ENCODE measurements at regions not wholly inside any gene's neighbourhood (a gene's known extent, or its start where the extent isn't known, plus 50 kb on each side); places are given as distances from the start of the nearest gene placed in this dataset.

DNA sequence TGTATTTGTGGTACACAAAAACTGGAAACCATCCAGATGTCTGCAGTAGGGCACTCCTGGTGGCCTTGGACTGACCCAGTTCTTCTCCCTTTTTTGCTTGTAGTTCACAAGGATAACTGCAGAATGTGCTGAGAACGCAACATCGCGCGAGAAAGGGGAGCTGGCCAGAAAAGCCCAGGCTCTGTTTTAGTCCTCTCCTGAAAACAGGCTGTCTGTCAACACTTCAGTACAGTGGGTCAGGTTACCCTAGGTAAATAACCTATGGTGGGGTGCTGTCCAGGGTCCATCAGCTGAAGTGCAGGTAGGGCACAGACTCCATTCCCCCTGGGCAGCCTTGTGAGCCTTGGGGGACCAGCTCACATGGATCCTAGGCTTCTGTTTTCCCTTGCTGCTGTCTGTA is 495.8 kb downstream of the MDFIC start:
- Histone ChIP-seq H3K9me3 (ENCODE audit: low read length) (no peaks in the 10 kb centered on the region), H3K4me1 (ENCODE audit: insufficient read depth, low read length, severe bottlenecking) (no peaks in the 10 kb centered on the region), H3K9me2 (ENCODE audit: low read depth, low read length) (no peaks in the 10 kb centered on the region), H2AFZ (ENCODE audit: low read length) (no peak overlapping the region), H3F3A (ENCODE audit: insufficient read depth, low read length) (no peaks in the 10 kb centered on the region), H3K4me3 (ENCODE audit: low read depth, low read length, poor library complexity, severe bottlenecking) (no peak overlapping the region), H3K27me3 (ENCODE audit: insufficient read depth, low read length) (no peaks in the 10 kb centered on the region), H3K9ac (ENCODE audit: low read length) (no peak overlapping the region), H3K27ac (ENCODE audit: low read depth, low read length, poor library complexity, severe bottlenecking) (no peak overlapping the region), H3K36me3 (ENCODE audit: insufficient read depth, low read length) (no peaks in the 10 kb centered on the region), H4K20me1 (ENCODE audit: insufficient read depth, low read length) (peaks cover 3% of the 10 kb centered on the region; the same call in 1 of the 2 replicates), H3K4me2 (ENCODE audit: low read length) (no peak overlapping the region), H3K79me2 (ENCODE audit: insufficient read depth, low read length) (no peaks in the 10 kb centered on the region)
- TF ChIP-seq, protein P1, sequence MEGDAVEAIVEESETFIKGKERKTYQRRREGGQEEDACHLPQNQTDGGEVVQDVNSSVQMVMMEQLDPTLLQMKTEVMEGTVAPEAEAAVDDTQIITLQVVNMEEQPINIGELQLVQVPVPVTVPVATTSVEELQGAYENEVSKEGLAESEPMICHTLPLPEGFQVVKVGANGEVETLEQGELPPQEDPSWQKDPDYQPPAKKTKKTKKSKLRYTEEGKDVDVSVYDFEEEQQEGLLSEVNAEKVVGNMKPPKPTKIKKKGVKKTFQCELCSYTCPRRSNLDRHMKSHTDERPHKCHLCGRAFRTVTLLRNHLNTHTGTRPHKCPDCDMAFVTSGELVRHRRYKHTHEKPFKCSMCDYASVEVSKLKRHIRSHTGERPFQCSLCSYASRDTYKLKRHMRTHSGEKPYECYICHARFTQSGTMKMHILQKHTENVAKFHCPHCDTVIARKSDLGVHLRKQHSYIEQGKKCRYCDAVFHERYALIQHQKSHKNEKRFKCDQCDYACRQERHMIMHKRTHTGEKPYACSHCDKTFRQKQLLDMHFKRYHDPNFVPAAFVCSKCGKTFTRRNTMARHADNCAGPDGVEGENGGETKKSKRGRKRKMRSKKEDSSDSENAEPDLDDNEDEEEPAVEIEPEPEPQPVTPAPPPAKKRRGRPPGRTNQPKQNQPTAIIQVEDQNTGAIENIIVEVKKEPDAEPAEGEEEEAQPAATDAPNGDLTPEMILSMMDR (IDR thresholded peaks at IDR 0.05; ENCODE audit: low read length) = no peak
- TF ChIP-seq EZH2 (IDR thresholded peaks at IDR 0.05; ENCODE audit: borderline replicate concordance, low read length) = no peak

DNA sequence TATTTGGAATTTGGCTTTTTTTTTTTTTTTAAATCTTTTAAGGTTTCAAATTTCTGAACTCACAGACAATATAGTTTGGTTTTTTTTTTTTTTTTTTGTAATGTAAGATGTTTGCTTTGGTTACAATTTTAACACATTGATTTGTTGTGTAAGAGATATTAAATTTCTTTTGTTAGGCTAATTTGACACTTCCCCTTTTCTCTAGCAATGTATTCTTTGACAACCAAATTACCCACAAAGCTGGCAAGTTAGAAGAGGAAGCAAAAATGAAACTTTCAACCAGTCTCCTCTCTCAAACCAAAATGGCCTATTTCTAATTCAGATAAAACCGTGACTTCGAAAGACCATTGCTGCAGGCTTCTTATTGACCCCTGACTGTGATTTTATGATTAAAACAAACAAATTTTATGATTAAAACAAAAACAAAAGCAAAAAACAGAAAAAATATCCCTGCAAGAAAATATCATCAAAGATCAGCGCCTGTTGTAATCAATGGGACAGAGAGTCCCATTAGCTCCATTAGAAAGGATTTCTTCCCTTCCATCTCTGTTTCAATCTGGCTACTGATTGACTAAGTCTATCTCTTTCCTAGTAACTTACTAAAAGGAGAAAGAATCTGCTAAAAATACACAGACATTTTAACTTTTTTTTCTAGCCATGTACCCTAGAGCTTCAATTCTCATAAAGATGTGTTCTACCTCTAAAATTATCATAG is 489.2 kb downstream of the MDFIC start:
- no peaks in the 10 kb centered on the region for H3K9me3 ChIP-seq (ENCODE audit: low read length)
- no peak overlapping the region for H3K9ac ChIP-seq (ENCODE audit: low read length)
- no peak overlapping the region for H3K27ac ChIP-seq (ENCODE audit: low read depth, low read length, poor library complexity, severe bottlenecking)
- H3F3A ChIP-seq (ENCODE audit: insufficient read depth, low read length) = no peaks in the 10 kb centered on the region
- no peaks in the 10 kb centered on the region for H3K36me3 ChIP-seq (ENCODE audit: insufficient read depth, low read length)
- peak overlapping the region; percentile 19; the same call in 1 of the 2 replicates for H2AFZ ChIP-seq (ENCODE audit: low read length)
- no peaks in the 10 kb centered on the region for H3K27me3 ChIP-seq (ENCODE audit: insufficient read depth, low read length)
- H4K20me1 ChIP-seq (ENCODE audit: insufficient read depth, low read length) = peaks cover 3% of the 10 kb centered on the region; the same call in 1 of the 2 replicates
- H3K4me2 ChIP-seq (ENCODE audit: low read length) = no peak overlapping the region
- H3K79me2 ChIP-seq (ENCODE audit: insufficient read depth, low read length) = no peaks in the 10 kb centered on the region
- H3K9me2 ChIP-seq (ENCODE audit: low read depth, low read length) = no peaks in the 10 kb centered on the region
- H3K4me1 ChIP-seq (ENCODE audit: insufficient read depth, low read length, severe bottlenecking) = peaks cover 4% of the 10 kb centered on the region
- H3K4me3 ChIP-seq (ENCODE audit: low read depth, low read length, poor library complexity, severe bottlenecking) = no peak overlapping the region
- TF ChIP-seq EZH2 (IDR thresholded peaks at IDR 0.05; ENCODE audit: borderline replicate concordance, low read length) = no peak
- TF ChIP-seq, protein P1 (IDR thresholded peaks at IDR 0.05; ENCODE audit: low read length) = no peak

DNA sequence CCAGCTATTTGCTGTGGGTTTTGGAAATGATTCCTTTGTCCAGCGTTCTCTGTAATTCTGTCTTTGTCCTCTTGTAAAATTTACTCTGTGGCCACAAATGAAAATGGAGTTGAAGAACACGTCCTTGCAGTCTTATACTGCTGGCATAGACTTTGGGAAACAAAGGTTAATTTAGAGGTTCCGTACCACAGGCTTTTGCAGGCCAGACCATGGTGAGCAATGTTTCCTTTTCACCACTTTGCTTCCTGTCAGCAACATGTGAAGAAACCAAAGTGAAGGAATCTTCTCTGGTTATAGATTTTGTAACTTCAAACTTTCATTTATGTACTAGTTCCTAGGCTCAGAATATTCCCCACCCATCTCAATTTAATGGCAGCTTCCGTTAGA is 488.5 kb downstream of the MDFIC start:
- Histone ChIP-seq H3K27ac (ENCODE audit: low read depth, low read length, poor library complexity, severe bottlenecking) (no peak overlapping the region), H3K4me2 (ENCODE audit: low read length) (no peak overlapping the region), H3K4me3 (ENCODE audit: low read depth, low read length, poor library complexity, severe bottlenecking) (no peak overlapping the region), H2AFZ (ENCODE audit: low read length) (no peak overlapping the region), H3K9me3 (ENCODE audit: low read length) (no peaks in the 10 kb centered on the region), H4K20me1 (ENCODE audit: insufficient read depth, low read length) (peaks cover 3% of the 10 kb centered on the region; the same call in 1 of the 2 replicates), H3K27me3 (ENCODE audit: insufficient read depth, low read length) (no peaks in the 10 kb centered on the region), H3K9ac (ENCODE audit: low read length) (no peak overlapping the region), H3F3A (ENCODE audit: insufficient read depth, low read length) (no peaks in the 10 kb centered on the region), H3K9me2 (ENCODE audit: low read depth, low read length) (no peaks in the 10 kb centered on the region), H3K36me3 (ENCODE audit: insufficient read depth, low read length) (no peaks in the 10 kb centered on the region), H3K79me2 (ENCODE audit: insufficient read depth, low read length) (no peaks in the 10 kb centered on the region), H3K4me1 (ENCODE audit: insufficient read depth, low read length, severe bottlenecking) (peaks cover 4% of the 10 kb centered on the region)
- no peak for TF ChIP-seq EZH2 (IDR thresholded peaks at IDR 0.05; ENCODE audit: borderline replicate concordance, low read length)
- TF ChIP-seq, protein P1 (IDR thresholded peaks at IDR 0.05; ENCODE audit: low read length) = no peak

Measured in OCI-LY1 (cell line).